ENCODE measurements at regions not wholly inside any gene's neighbourhood (a gene's known extent, or its start where the extent isn't known, plus 50 kb on each side); places are given as distances from the start of the nearest gene placed in this dataset.

DNA sequence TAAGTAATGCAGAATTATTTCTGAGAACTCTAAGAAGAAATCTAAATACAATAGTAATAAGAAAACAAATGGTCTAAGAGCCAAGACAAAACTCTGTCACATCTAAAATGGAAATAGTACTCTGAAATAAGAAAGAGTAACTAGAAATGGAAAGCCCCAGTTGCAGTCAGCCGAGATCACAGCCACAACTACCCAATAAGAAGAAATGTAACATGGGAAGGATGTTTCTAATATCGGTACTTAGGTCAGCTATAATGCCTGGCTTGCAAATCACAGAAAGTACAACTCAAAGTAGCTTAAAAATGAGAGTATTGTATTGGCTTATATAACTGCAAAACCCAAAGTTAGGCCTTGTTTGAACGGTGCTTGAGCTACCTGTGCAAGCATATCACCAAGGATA lies 58.6 kb upstream of the USP25 start:
- Histone ChIP-seq H3K4me1 (ENCODE audit: insufficient read depth) (no peaks in the 10 kb centered on the region), H3K4me2 (no peak overlapping the region), H3K79me2 (replicated peaks; ENCODE audit: insufficient read depth) (no peaks in the 10 kb centered on the region), H4K20me1 (replicated peaks; ENCODE audit: insufficient read depth) (no peaks in the 10 kb centered on the region), H3F3A (replicated peaks; ENCODE audit: low read depth) (no peaks in the 10 kb centered on the region), H3K9me2 (ENCODE audit: insufficient read depth) (no peaks in the 10 kb centered on the region), H3K4me3 (no peak overlapping the region), H3K27ac (ENCODE audit: low read depth) (no peak overlapping the region), H2AFZ (0 out of 2 replicates have a peak overlapping the region, but pooled peaks have one; percentile 21), H3K27me3 (ENCODE audit: insufficient read depth) (no peaks in the 10 kb centered on the region), H3K36me3 (ENCODE audit: insufficient read depth) (no peaks in the 10 kb centered on the region)
- peaks cover 2% of the 10 kb centered on the region for H3K27me3 Mint-ChIP-seq (ENCODE audit: insufficient read depth, low read depth, poor library complexity)
- H3K4me1 Mint-ChIP-seq, result no peaks in the 10 kb centered on the region
- TF ChIP-seq ZNF331 (CRISPR knock-in tag; IDR thresholded peaks at IDR 0.05; ENCODE audit: low read depth) (no peak), CREB1 (CRISPR knock-in tag; IDR thresholded peaks at IDR 0.05; ENCODE audit: low read depth) (no peak), STAT1 (IDR thresholded peaks at IDR 0.05; ENCODE audit: unreplicated experiment) (no peak), NANOG (IDR thresholded peaks at IDR 0.05; ENCODE audit: borderline replicate concordance) (no peak), EZH2 (IDR thresholded peaks at IDR 0.05; ENCODE audit: low read depth, unreplicated experiment) (no peak), ZNF114 (CRISPR knock-in tag; IDR thresholded peaks at IDR 0.05) (no peak), POLR2AphosphoS5 (IDR thresholded peaks at IDR 0.05; ENCODE audit: low read depth) (no peak), JUNB (IDR thresholded peaks at IDR 0.05; ENCODE audit: unreplicated experiment) (no peak), EZH2phosphoT487 (IDR thresholded peaks at IDR 0.05; ENCODE audit: unreplicated experiment) (no peak)
- TF ChIP-seq, protein P1, sequence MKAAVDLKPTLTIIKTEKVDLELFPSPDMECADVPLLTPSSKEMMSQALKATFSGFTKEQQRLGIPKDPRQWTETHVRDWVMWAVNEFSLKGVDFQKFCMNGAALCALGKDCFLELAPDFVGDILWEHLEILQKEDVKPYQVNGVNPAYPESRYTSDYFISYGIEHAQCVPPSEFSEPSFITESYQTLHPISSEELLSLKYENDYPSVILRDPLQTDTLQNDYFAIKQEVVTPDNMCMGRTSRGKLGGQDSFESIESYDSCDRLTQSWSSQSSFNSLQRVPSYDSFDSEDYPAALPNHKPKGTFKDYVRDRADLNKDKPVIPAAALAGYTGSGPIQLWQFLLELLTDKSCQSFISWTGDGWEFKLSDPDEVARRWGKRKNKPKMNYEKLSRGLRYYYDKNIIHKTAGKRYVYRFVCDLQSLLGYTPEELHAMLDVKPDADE (IDR thresholded peaks at IDR 0.05), result no peak
- TF ChIP-seq, protein P2, sequence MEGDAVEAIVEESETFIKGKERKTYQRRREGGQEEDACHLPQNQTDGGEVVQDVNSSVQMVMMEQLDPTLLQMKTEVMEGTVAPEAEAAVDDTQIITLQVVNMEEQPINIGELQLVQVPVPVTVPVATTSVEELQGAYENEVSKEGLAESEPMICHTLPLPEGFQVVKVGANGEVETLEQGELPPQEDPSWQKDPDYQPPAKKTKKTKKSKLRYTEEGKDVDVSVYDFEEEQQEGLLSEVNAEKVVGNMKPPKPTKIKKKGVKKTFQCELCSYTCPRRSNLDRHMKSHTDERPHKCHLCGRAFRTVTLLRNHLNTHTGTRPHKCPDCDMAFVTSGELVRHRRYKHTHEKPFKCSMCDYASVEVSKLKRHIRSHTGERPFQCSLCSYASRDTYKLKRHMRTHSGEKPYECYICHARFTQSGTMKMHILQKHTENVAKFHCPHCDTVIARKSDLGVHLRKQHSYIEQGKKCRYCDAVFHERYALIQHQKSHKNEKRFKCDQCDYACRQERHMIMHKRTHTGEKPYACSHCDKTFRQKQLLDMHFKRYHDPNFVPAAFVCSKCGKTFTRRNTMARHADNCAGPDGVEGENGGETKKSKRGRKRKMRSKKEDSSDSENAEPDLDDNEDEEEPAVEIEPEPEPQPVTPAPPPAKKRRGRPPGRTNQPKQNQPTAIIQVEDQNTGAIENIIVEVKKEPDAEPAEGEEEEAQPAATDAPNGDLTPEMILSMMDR (conservative IDR thresholded peaks at IDR 0.05; ENCODE audit: low read depth in 2 of 2), result no peak
- TF ChIP-seq, protein P3, sequence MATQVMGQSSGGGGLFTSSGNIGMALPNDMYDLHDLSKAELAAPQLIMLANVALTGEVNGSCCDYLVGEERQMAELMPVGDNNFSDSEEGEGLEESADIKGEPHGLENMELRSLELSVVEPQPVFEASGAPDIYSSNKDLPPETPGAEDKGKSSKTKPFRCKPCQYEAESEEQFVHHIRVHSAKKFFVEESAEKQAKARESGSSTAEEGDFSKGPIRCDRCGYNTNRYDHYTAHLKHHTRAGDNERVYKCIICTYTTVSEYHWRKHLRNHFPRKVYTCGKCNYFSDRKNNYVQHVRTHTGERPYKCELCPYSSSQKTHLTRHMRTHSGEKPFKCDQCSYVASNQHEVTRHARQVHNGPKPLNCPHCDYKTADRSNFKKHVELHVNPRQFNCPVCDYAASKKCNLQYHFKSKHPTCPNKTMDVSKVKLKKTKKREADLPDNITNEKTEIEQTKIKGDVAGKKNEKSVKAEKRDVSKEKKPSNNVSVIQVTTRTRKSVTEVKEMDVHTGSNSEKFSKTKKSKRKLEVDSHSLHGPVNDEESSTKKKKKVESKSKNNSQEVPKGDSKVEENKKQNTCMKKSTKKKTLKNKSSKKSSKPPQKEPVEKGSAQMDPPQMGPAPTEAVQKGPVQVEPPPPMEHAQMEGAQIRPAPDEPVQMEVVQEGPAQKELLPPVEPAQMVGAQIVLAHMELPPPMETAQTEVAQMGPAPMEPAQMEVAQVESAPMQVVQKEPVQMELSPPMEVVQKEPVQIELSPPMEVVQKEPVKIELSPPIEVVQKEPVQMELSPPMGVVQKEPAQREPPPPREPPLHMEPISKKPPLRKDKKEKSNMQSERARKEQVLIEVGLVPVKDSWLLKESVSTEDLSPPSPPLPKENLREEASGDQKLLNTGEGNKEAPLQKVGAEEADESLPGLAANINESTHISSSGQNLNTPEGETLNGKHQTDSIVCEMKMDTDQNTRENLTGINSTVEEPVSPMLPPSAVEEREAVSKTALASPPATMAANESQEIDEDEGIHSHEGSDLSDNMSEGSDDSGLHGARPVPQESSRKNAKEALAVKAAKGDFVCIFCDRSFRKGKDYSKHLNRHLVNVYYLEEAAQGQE (IDR thresholded peaks at IDR 0.05; ENCODE audit: unreplicated experiment), result no peak
- TF ChIP-seq, protein P4, sequence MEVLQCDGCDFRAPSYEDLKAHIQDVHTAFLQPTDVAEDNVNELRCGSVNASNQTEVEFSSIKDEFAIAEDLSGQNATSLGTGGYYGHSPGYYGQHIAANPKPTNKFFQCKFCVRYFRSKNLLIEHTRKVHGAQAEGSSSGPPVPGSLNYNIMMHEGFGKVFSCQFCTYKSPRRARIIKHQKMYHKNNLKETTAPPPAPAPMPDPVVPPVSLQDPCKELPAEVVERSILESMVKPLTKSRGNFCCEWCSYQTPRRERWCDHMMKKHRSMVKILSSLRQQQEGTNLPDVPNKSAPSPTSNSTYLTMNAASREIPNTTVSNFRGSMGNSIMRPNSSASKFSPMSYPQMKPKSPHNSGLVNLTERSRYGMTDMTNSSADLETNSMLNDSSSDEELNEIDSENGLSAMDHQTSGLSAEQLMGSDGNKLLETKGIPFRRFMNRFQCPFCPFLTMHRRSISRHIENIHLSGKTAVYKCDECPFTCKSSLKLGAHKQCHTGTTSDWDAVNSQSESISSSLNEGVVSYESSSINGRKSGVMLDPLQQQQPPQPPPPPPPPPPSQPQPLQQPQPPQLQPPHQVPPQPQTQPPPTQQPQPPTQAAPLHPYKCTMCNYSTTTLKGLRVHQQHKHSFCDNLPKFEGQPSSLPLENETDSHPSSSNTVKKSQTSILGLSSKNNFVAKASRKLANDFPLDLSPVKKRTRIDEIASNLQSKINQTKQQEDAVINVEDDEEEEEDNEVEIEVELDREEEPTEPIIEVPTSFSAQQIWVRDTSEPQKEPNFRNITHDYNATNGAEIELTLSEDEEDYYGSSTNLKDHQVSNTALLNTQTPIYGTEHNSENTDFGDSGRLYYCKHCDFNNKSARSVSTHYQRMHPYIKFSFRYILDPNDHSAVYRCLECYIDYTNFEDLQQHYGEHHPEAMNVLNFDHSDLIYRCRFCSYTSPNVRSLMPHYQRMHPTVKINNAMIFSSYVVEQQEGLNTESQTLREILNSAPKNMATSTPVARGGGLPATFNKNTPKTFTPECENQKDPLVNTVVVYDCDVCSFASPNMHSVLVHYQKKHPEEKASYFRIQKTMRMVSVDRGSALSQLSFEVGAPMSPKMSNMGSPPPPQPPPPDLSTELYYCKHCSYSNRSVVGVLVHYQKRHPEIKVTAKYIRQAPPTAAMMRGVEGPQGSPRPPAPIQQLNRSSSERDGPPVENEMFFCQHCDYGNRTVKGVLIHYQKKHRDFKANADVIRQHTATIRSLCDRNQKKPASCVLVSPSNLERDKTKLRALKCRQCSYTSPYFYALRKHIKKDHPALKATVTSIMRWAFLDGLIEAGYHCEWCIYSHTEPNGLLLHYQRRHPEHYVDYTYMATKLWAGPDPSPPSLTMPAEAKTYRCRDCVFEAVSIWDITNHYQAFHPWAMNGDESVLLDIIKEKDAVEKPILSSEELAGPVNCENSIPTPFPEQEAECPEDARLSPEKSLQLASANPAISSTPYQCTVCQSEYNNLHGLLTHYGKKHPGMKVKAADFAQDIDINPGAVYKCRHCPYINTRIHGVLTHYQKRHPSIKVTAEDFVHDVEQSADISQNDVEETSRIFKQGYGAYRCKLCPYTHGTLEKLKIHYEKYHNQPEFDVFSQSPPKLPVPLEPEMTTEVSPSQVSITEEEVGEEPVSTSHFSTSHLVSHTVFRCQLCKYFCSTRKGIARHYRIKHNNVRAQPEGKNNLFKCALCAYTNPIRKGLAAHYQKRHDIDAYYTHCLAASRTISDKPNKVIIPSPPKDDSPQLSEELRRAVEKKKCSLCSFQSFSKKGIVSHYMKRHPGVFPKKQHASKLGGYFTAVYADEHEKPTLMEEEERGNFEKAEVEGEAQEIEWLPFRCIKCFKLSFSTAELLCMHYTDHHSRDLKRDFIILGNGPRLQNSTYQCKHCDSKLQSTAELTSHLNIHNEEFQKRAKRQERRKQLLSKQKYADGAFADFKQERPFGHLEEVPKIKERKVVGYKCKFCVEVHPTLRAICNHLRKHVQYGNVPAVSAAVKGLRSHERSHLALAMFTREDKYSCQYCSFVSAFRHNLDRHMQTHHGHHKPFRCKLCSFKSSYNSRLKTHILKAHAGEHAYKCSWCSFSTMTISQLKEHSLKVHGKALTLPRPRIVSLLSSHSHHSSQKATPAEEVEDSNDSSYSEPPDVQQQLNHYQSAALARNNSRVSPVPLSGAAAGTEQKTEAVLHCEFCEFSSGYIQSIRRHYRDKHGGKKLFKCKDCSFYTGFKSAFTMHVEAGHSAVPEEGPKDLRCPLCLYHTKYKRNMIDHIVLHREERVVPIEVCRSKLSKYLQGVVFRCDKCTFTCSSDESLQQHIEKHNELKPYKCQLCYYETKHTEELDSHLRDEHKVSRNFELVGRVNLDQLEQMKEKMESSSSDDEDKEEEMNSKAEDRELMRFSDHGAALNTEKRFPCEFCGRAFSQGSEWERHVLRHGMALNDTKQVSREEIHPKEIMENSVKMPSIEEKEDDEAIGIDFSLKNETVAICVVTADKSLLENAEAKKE (CRISPR knock-in tag; IDR thresholded peaks at IDR 0.05), result no peak
- H3K4me3 Mint-ChIP-seq, result no peak overlapping the region
- DNase-seq (ENCODE audit: low spot score) (no peak), ATAC-seq (no peak)
- H3K9me3 Mint-ChIP-seq, result no peaks in the 10 kb centered on the region
- no peaks in the 10 kb centered on the region for H3K36me3 Mint-ChIP-seq (ENCODE audit: low read depth)
- H3K27ac Mint-ChIP-seq, result no peak overlapping the region

Measured in GM23338 (cell line).